Endothelial cell of umbilical vein (primary cell): ENCODE measurements at regions not wholly inside any gene's neighbourhood (a gene's known extent, or its start where the extent isn't known, plus 50 kb on each side); places are given as distances from the start of the nearest gene placed in this dataset.

Source experiments
- CTCF ChIP-seq, 2 donors: IDR thresholded peaks; 1 replicate in 1 of 2; 2 replicates in 1 of 2; pipeline ENCODE4 v1.5.1; 2011; ENCODE audit warnings: low read length in 2 of 2, mild to moderate bottlenecking in 2 of 2, moderate library complexity in 2 of 2, control low read depth in 1 of 2, inconsistent platforms in 1 of 2, low read depth in 1 of 2; ENCODE audit not compliant: insufficient read depth in 1 of 2; ENCODE audit errors: extremely low read depth in 1 of 2
- EZH2 ChIP-seq: IDR thresholded peaks from 2 replicates; pipeline ENCODE4 v1.6.1; 2012; ENCODE audit warnings: borderline replicate concordance, low read depth, mild to moderate bottlenecking, moderate library complexity, low read length, inconsistent platforms; ENCODE audit not compliant: severe bottlenecking
- FOS ChIP-seq: IDR thresholded peaks from 2 replicates; pipeline ENCODE4 v1.6.1; 2011; ENCODE audit warnings: mild to moderate bottlenecking, low read length, moderate library complexity, borderline replicate concordance; ENCODE audit not compliant: insufficient read depth
- GATA2 ChIP-seq: IDR thresholded peaks from 2 replicates; pipeline ENCODE4 v1.7.0; 2011; ENCODE audit warnings: low read depth, mild to moderate bottlenecking, moderate library complexity, mixed read lengths, low read length; ENCODE audit not compliant: insufficient read length, insufficient read depth
- JUN ChIP-seq: IDR thresholded peaks from 2 replicates; pipeline ENCODE4 v1.6.1; 2011; ENCODE audit warnings: borderline replicate concordance, low read depth; ENCODE audit not compliant: insufficient read length, insufficient read depth
- MAX ChIP-seq: IDR thresholded peaks from 2 replicates; pipeline ENCODE4 v1.6.1; 2011; ENCODE audit not compliant: insufficient read depth, insufficient read length
- MYC ChIP-seq: IDR thresholded peaks from one replicate; pipeline ENCODE4 v1.6.1; 2011; ENCODE audit warnings: mild to moderate bottlenecking, low read depth, low read length
- POLR2A ChIP-seq: IDR thresholded peaks from 2 replicates; pipeline ENCODE4 v1.6.1; 2012; ENCODE audit warnings: low read depth, mild to moderate bottlenecking, control low read depth, low read length
- POLR2AphosphoS5 ChIP-seq: IDR thresholded peaks from 2 replicates; pipeline ENCODE4 v1.6.1; 2012; ENCODE audit warnings: low read depth, mild to moderate bottlenecking, control low read depth, low read length, moderate library complexity; ENCODE audit not compliant: insufficient read depth

GRCh38 chr16:60310846-60311445 is 1576.8 kb upstream of the GOT2 start:
- TF ChIP-seq CTCF (IDR thresholded peaks at IDR 0.05; ENCODE audit: extremely low read depth in 1 of 2, insufficient read depth in 1 of 2, low read depth in 1 of 2, low read length in 2 of 2) = no peak
- no peak for TF ChIP-seq MAX
- TF ChIP-seq POLR2A = no peak
- no peak for TF ChIP-seq EZH2
- no peak for TF ChIP-seq FOS
- no peak for TF ChIP-seq POLR2AphosphoS5
- no peak for TF ChIP-seq JUN
- no peak for TF ChIP-seq GATA2
- TF ChIP-seq MYC = no peak
